ENCODE measurements at regions not wholly inside any gene's neighbourhood (a gene's known extent, or its start where the extent isn't known, plus 50 kb on each side); places are given as distances from the start of the nearest gene placed in this dataset.
"Not testable (repeated sequence)": the region's sequence is repeated elsewhere in the genome, so short reads cannot be mapped to it uniquely, and the experiment has no call there.

- DNase-seq: no peak
Measured at GRCh38 chr2:139585101-139585500, 804.9 kb upstream of the NXPH2 start.

GRCh38 chr2:139574371-139574770 lies 794.2 kb upstream of the NXPH2 start:
- no peak for DNase-seq

DNA sequence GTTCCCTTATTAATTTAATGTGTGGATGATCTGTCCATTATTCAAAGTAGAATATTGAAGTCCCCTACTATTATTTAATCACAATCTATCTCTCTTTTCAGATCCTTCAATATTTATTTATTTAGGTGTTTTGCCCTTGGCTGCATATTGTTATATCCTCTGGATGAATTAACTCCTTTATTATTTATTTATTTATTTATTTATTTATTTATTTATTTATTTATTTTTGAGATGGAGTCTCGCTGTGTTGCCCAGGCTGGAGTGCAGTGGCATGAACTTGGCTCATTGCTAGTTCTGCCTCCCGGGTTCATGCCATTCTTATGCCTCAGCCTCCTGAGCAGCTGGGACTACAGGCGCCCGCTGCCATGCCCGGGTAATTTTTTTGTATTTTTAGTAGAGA lies 776.6 kb upstream of the NXPH2 start:
- DNase-seq: no peak

DNA sequence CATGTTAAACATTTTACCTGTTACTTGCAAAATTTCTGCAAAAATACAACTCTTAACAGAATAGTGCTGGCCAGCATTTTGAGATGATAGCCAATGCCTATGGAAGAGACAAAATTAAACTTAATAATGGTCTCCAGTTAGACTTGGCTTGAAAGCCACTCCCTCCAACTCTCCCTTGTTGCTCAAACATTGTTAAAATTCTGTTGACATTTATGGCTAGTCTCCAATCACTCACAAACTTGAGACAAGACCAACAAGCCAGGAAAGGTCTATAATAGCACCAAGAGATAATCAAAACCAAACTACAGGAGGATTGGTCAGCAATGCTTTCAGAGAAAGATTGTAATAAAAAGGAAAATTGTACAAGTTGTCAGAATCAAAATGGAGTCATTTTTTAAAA lies 770.7 kb upstream of the NXPH2 start:
- no peak for DNase-seq

- no peak for DNase-seq
Measured at GRCh38 chr2:139550341-139550740, 770.2 kb upstream of the NXPH2 start.

DNA sequence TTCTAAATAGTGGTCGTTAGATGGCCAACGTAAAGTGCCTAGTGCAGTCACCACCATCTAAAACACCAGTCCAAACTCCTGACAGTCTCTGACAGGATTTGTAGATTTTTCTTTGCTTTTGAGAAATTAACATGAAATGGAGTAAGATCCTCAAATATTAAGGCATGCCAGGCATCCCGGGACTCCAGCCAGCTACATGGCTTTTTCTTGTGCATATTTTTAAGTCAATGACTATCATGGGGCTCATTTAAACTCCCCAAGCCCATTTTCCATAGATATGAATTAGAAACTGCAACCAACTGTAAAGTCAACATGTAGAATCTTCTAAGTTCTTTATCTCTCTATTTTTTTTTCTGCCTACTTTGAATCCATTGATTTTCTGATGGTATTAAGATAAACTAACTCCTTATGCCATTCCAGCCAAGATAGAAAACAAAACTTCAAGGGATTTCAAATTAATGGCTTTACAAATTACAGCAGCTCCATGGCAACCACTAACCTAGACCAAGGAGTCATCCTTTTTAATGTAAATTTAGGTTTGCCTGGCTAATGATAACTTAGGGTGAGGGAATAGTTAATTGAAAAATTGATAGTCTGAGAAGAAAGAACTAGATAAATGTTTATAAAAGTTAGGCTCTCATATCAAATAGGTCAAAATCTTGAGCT lies 764.1 kb upstream of the NXPH2 start:
- DNase-seq: no peak

- not testable (repeated sequence) for DNase-seq
Measured at GRCh38 chr2:139538332-139539020, 758.3 kb upstream of the NXPH2 start.

GRCh38 chr2:139529080-139529479 lies 748.9 kb upstream of the NXPH2 start:
- DNase-seq: peak in 1 of 51 donors; percentile 17

DNA sequence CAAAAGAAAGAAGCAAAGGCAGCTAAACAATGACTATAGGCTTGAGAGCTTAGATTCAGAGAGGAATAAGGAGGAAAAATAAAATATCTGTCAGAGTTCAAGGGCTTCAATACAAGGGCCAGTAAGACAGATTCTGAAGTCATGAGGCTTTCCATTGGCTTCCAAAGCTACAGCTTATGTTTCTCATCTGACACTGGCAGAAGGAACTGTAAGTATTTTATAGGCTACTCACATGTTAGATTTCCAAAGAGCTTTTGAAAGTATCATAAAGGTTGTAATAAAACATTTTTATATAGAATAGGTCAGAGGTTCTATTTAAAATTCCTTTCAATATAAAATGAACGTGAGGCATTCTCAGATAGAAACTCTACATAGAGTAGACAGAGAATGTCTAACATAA lies 746.6 kb upstream of the NXPH2 start:
- no peak for DNase-seq

- DNase-seq: no peak
Measured at GRCh38 chr2:139518321-139518720, 738.1 kb upstream of the NXPH2 start.

DNA sequence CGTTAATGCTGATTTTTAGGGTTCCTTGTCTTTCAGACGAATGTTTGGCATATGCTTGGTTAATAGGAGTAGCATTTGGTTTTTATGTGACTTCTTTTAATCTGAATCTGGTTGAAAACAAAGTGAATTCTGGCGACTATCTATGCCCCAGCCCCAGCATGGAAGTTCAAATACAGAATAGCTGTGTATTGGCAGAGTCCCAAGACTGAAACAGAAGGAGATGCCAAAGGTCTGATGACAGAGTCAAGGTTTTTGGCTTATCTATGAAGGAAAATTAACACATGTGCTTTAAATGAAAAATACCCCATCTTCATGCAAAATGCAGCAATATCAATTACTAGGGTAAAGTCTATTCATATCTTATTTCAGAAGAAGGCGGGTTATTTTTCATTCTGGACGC lies 734.8 kb upstream of the NXPH2 start:
- DNase-seq: no peak

DNA sequence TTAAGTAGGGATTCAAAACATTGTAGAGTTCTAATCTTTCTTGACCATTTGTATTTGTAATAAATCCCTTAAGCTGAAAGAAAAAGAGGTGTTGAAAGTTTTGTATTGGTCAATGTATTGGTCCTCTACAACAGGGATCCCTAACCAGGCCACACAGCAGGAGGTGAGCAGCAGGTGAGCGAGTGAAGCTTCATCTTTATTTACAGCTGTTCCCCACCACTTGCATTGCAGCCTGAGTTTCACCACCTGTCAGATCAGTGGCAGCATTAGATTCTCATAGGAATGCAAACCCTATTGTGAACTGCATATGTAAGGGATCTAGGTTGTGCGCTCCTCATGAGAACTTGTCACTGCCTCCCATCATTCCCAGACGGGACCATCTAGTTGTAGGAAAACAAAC lies 715.7 kb upstream of the NXPH2 start:
- DNase-seq: no peak

DNA sequence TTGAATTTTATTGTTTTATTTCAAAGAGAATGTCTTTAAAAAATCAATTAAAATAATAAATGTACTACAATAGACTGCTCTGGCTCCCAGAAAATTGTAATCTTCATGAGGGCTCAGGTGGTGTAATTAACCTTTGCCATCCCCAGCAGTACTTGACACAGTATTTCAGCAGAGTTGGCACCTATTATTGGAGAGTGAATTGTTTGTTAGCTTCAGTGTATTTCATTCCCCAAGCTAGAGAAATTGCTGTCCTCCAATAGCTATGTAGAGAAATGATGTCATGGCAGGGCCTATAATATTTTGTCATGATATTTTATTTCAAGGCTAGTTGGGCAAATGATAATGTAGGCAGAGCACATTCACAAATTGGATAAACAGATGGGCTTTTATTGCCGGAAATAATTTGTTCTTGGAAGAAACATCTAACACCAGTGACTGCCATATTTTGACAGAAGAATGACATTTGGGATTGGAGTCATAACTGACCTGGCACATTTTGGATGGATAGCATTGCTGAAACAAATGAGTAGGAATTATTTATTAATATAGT lies 712.0 kb upstream of the NXPH2 start:
- no peak for DNase-seq

DNA sequence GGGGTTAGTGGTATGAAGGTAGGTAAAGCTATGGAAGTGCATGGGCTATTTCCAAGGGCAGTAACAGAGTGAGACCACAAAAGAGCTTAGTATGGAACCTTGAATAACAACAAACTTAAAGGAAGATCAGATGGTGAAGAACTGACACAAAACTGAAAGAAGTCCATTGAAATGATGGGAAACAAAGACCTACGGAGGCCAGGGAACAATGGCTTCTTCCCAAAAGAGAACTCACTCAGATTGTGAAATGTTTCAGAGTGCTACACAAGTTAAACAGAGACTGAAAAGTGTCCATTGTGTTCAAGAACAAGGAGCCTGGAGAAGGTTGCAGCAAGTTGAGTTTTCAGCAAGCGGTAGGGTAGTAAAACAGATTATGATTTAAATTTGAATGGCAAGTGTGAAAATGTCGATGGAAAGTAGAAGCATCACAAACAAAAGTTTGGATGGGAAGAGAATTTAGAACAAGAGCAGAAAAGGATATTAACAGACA lies 700.0 kb upstream of the NXPH2 start:
- no peak for DNase-seq

GRCh38 chr2:139478165-139478914 lies 698.1 kb upstream of the NXPH2 start:
- DNase-seq: no peak

- no peak for DNase-seq
Measured at GRCh38 chr2:139477618-139478017, 697.4 kb upstream of the NXPH2 start.

GRCh38 chr2:139469985-139470384 lies 689.8 kb upstream of the NXPH2 start:
- DNase-seq: no peak

GRCh38 chr2:139465789-139466188 lies 685.6 kb upstream of the NXPH2 start:
- DNase-seq: no peak

- no peak for DNase-seq
Measured at GRCh38 chr2:139457873-139458272, 677.7 kb upstream of the NXPH2 start.

GRCh38 chr2:139454251-139454650 lies 674.1 kb upstream of the NXPH2 start:
- DNase-seq: no peak

- DNase-seq: no peak
Measured at GRCh38 chr2:139439100-139439499, 658.9 kb upstream of the NXPH2 start.

DNA sequence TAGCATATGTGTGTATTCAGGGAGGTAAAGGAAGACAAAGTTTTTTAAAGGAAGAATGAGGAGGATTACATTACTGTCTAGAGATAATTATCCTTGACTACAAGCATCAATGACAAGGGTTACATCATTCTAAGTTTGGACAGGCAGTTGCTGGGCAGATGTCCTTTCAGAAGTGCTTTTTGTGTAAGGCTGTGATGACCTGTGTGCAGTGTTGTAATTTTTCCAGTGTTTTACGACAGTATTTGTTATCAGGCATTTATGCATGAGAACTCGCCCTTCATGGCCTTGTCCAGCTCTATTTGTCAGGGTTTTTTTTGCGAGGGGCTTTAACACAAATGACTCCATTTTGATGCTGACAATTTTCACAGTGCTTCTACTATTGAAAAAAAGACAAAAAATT lies 658.3 kb upstream of the NXPH2 start:
- DNase-seq: no peak
